ENCODE measurements at regions not wholly inside any gene's neighbourhood (a gene's known extent, or its start where the extent isn't known, plus 50 kb on each side); places are given as distances from the start of the nearest gene placed in this dataset.

DNA sequence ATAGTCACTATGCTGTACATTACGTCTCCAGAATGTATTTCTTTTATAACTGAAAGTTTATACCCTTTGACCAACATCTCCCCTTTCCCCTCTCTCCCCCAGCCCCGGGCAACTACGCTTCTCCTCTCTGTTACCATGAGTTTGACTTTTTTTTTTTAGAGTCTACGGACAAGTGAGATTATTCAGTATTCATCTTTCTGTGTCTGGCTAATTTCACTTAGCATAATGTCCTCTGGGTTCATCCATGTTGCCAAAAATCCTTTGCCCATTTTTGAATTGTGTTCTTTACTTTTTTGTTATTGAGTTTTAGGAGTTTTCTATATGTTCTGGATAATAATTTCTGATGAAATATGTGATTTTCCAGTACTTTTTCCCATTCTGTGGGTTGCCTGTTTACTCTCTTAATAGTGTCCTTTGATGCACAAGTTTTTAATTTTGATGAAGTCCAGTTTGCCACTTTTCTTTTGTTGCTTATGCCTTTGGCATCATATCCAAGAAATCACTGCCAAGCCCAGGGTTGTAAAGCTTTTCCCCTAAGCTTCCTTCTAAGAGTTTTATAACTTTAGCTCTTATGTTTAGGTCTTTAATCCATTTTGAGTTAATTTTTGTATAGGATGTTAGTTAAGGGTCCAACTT, 126.7 kb upstream of the NSMCE3 start:
- Histone ChIP-seq H3K9me3 (no peaks in the 10 kb centered on the region), H3K4me1 (ENCODE audit: insufficient read depth) (no peaks in the 10 kb centered on the region), H3K36me3 (no peaks in the 10 kb centered on the region), H3K4me3 (no peak overlapping the region), H3K27ac (no peak overlapping the region), H3K27me3 (no peaks in the 10 kb centered on the region)
- WGBS, 3 donors = 80 to 88% (median 83%) methylated on average over 4 of the region's 4 CpGs
- intact Hi-C loops (cut with DNase I) = no loop called here
- no peak for DNase-seq
- TF ChIP-seq, protein P1, sequence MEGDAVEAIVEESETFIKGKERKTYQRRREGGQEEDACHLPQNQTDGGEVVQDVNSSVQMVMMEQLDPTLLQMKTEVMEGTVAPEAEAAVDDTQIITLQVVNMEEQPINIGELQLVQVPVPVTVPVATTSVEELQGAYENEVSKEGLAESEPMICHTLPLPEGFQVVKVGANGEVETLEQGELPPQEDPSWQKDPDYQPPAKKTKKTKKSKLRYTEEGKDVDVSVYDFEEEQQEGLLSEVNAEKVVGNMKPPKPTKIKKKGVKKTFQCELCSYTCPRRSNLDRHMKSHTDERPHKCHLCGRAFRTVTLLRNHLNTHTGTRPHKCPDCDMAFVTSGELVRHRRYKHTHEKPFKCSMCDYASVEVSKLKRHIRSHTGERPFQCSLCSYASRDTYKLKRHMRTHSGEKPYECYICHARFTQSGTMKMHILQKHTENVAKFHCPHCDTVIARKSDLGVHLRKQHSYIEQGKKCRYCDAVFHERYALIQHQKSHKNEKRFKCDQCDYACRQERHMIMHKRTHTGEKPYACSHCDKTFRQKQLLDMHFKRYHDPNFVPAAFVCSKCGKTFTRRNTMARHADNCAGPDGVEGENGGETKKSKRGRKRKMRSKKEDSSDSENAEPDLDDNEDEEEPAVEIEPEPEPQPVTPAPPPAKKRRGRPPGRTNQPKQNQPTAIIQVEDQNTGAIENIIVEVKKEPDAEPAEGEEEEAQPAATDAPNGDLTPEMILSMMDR (IDR thresholded peaks at IDR 0.05) = no peak
- TF ChIP-seq POLR2A (IDR thresholded peaks at IDR 0.05) (no peak), EP300 (IDR thresholded peaks at IDR 0.05) (no peak)

DNA sequence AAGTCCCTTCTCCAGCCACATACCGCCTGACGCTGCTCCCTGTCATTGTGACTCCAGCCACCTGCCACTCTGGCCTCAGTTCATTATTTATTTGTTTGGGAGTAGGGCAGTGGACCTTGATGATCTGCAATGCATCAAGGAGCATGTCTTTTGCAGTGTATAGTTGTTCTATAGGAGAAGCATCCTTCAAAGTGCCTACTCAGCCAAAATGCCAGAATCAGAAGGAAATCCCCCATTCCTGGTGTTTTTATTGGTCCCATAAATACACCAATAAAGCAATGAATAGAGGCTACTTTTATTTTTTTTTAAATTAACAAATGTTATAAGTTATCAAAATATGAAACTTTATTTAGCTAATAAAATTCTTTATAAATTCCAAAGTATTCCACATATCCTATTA, 123.8 kb upstream of the NSMCE3 start:
- WGBS, 3 donors = 76 to 89% (median 86%) methylated on average over 2 of the region's 2 CpGs
- Histone ChIP-seq H3K4me1 (ENCODE audit: insufficient read depth) (no peaks in the 10 kb centered on the region), H3K27me3 (no peaks in the 10 kb centered on the region), H3K4me3 (no peak overlapping the region), H3K36me3 (no peaks in the 10 kb centered on the region), H3K27ac (no peak overlapping the region), H3K9me3 (no peaks in the 10 kb centered on the region)
- intact Hi-C loops (cut with DNase I) = no loop called here
- TF ChIP-seq POLR2A (IDR thresholded peaks at IDR 0.05) (no peak), EP300 (IDR thresholded peaks at IDR 0.05) (no peak)
- TF ChIP-seq, protein P1 (IDR thresholded peaks at IDR 0.05) = no peak
- DNase-seq = no peak

DNA sequence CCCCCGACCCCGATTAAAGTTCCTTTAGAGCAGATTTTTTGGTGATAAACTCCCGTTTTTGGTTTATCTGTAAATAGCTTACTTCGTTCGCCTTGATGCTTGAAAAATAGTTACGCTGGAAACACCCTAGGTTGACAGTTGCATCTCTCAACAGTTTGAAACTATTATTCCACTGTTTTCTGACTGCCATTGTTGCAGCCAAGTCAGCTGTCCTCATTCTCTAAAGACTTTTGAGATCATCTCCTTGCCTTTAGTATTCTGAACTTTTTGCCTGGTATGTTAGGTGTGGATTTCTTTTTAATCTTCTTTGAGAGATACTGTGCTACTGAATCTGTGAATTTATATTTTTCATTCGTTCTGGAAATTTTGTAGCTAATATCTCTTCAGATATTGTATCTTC, 122.7 kb upstream of the NSMCE3 start:
- TF ChIP-seq POLR2A (IDR thresholded peaks at IDR 0.05) = no peak
- no peak for TF ChIP-seq EP300 (IDR thresholded peaks at IDR 0.05)
- TF ChIP-seq, protein P1 (IDR thresholded peaks at IDR 0.05) = no peak
- H3K36me3 ChIP-seq = no peaks in the 10 kb centered on the region

DNA sequence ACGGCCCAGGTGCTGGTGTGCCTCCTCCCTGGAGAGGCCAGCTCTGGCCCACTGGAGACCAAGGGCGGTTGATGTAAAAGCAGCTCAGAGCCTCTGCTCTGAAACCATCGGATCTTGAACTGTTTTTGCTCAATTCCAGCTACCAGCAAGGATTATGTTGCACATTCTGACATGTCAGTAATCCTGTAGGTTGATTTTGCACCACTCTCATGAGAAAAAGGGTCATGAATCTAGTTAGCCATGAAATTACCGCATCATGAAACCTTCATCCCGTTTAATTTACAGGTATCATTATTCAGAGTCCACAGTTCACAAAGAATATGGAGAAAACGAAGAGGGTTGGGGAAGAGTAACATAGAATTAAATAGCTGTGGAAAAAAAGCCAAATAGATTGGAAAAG, 120.4 kb upstream of the NSMCE3 start:
- no peak overlapping the region for H3K27ac ChIP-seq
- 64 to 69% (median 65%) methylated on average over 6 of the region's 6 CpGs for WGBS, 3 donors
- H3K9me3 ChIP-seq = no peaks in the 10 kb centered on the region
- H3K4me3 ChIP-seq = no peak overlapping the region
- no peak for DNase-seq
- H3K36me3 ChIP-seq = no peaks in the 10 kb centered on the region
- H3K4me1 ChIP-seq (ENCODE audit: insufficient read depth) = no peaks in the 10 kb centered on the region
- H3K27me3 ChIP-seq = no peaks in the 10 kb centered on the region
- intact Hi-C loops (cut with DNase I) = no loop called here
- TF ChIP-seq EP300 (IDR thresholded peaks at IDR 0.05) = no peak
- no peak for TF ChIP-seq POLR2A (IDR thresholded peaks at IDR 0.05)
- TF ChIP-seq, protein P1 (IDR thresholded peaks at IDR 0.05) = no peak

More for the DNA sequence above, 122.7 kb upstream of the NSMCE3 start:
- Histone ChIP-seq H3K4me3 (no peak overlapping the region), H3K27me3 (no peaks in the 10 kb centered on the region), H3K27ac (no peak overlapping the region), H3K9me3 (no peaks in the 10 kb centered on the region), H3K4me1 (ENCODE audit: insufficient read depth) (no peaks in the 10 kb centered on the region)
- 83 to 89% (median 85%) methylated on average over 7 of the region's 7 CpGs for WGBS, 3 donors
- intact Hi-C loops (cut with DNase I) = no loop called here
- no peak for DNase-seq

All from ovary (tissue), 7 donors.